Stomach (tissue), 4 donors: ENCODE measurements at regions not wholly inside any gene's neighbourhood (a gene's known extent, or its start where the extent isn't known, plus 50 kb on each side); places are given as distances from the start of the nearest gene placed in this dataset.

ENCODE experiments used
- CTCF ChIP-seq, 7 experiments: fragments of 450-650 bp in 4 of 7; fragments of 200-600 bp in 3 of 7; sonication (generic) in 3 of 7; IDR thresholded peaks; one replicate each; pipeline ENCODE4 v1.5.1; 2016 to 2019; ENCODE audit warnings: antibody characterized with exemption in 7 of 7, control low read depth in 2 of 7, mild to moderate bottlenecking in 1 of 7
- POLR2A ChIP-seq, 4 donors: fragments of 450-650 bp; IDR thresholded peaks; one replicate each; pipeline ENCODE4 v1.6.1; 2016; ENCODE audit warnings: antibody characterized with exemption in 4 of 4, control low read depth in 2 of 4, mild to moderate bottlenecking in 1 of 4, moderate library complexity in 1 of 4

GRCh38 chr5:180441564-180442051 is 52.6 kb upstream of the CNOT6 start:
- no peak for TF ChIP-seq CTCF (IDR thresholded peaks at IDR 0.05)
- no peak for TF ChIP-seq POLR2A (IDR thresholded peaks at IDR 0.05)
